ENCODE measurements at regions not wholly inside any gene's neighbourhood (a gene's known extent, or its start where the extent isn't known, plus 50 kb on each side); places are given as distances from the start of the nearest gene placed in this dataset.

DNA sequence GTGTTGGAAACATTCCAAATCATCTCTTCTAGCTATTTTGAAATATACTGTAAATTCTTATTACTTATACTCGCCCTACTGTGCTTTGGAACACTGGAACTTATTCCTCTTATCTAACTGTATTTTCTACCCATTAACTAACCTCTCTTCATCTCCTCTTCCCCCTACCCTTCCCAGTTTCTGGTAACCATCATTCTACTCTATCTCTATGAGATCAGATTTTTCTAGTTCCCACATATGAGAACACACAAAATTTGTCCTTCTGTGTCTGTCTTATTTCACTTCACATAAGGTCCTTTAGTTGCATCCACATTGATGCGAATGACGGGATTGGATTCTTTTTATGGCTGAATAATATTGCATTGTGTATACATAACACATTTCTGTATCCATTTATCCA lies 1003.8 kb upstream of the INTU start:
- no peak overlapping the region for H3K4me3 ChIP-seq (ENCODE audit: low read length)
- no peak overlapping the region for H3K4me2 ChIP-seq (ENCODE audit: low read depth, low read length)
- no peaks in the 10 kb centered on the region for H3K36me3 ChIP-seq (replicated peaks; ENCODE audit: insufficient read depth, low read length)
- no peaks in the 10 kb centered on the region for H3K9me2 ChIP-seq (replicated peaks; ENCODE audit: insufficient read depth, low read length)
- no peak for DNase-seq
- H3F3A ChIP-seq (ENCODE audit: insufficient read depth, low read length), result no peaks in the 10 kb centered on the region
- H3K27ac ChIP-seq (ENCODE audit: low read length), result no peak overlapping the region; the same call in 1 of the 2 replicates
- no peak overlapping the region for H3K9ac ChIP-seq (ENCODE audit: low read length)
- TF ChIP-seq EZH2phosphoT487 (IDR thresholded peaks at IDR 0.05; ENCODE audit: low read length) (no peak), EZH2 (optimal IDR thresholded peaks at IDR 0.05; ENCODE audit: low read depth, low read length) (no peak)
- TF ChIP-seq, protein P1, sequence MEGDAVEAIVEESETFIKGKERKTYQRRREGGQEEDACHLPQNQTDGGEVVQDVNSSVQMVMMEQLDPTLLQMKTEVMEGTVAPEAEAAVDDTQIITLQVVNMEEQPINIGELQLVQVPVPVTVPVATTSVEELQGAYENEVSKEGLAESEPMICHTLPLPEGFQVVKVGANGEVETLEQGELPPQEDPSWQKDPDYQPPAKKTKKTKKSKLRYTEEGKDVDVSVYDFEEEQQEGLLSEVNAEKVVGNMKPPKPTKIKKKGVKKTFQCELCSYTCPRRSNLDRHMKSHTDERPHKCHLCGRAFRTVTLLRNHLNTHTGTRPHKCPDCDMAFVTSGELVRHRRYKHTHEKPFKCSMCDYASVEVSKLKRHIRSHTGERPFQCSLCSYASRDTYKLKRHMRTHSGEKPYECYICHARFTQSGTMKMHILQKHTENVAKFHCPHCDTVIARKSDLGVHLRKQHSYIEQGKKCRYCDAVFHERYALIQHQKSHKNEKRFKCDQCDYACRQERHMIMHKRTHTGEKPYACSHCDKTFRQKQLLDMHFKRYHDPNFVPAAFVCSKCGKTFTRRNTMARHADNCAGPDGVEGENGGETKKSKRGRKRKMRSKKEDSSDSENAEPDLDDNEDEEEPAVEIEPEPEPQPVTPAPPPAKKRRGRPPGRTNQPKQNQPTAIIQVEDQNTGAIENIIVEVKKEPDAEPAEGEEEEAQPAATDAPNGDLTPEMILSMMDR (IDR thresholded peaks at IDR 0.05; ENCODE audit: low read length), result no peak
- H3K9me3 ChIP-seq (replicated peaks; ENCODE audit: insufficient read depth, low read length), result no peaks in the 10 kb centered on the region
- H3K27me3 ChIP-seq (replicated peaks; ENCODE audit: insufficient read depth, low read length), result no peaks in the 10 kb centered on the region
- no peaks in the 10 kb centered on the region for H3K4me1 ChIP-seq (ENCODE audit: low read length)
- H4K20me1 ChIP-seq (ENCODE audit: insufficient read depth, low read length), result no peaks in the 10 kb centered on the region
- no peaks in the 10 kb centered on the region for H3K79me2 ChIP-seq (ENCODE audit: low read length)
- no peak overlapping the region for H2AFZ ChIP-seq (ENCODE audit: low read length)

GRCh38 chr4:126630230-126630629 lies 1002.5 kb upstream of the INTU start:
- DNase-seq, result no peak
- Histone ChIP-seq H3K4me1 (ENCODE audit: low read length) (no peaks in the 10 kb centered on the region), H3K36me3 (replicated peaks; ENCODE audit: insufficient read depth, low read length) (no peaks in the 10 kb centered on the region), H3K27me3 (replicated peaks; ENCODE audit: insufficient read depth, low read length) (no peaks in the 10 kb centered on the region), H3K27ac (ENCODE audit: low read length) (no peak overlapping the region), H3K9me2 (replicated peaks; ENCODE audit: insufficient read depth, low read length) (no peaks in the 10 kb centered on the region), H3K79me2 (ENCODE audit: low read length) (no peaks in the 10 kb centered on the region), H3K9me3 (replicated peaks; ENCODE audit: insufficient read depth, low read length) (no peaks in the 10 kb centered on the region), H3F3A (ENCODE audit: insufficient read depth, low read length) (no peaks in the 10 kb centered on the region), H3K9ac (ENCODE audit: low read length) (no peak overlapping the region), H3K4me2 (ENCODE audit: low read depth, low read length) (no peak overlapping the region), H4K20me1 (ENCODE audit: insufficient read depth, low read length) (no peaks in the 10 kb centered on the region), H2AFZ (ENCODE audit: low read length) (no peak overlapping the region), H3K4me3 (ENCODE audit: low read length) (no peak overlapping the region)
- TF ChIP-seq, protein P1 (IDR thresholded peaks at IDR 0.05; ENCODE audit: low read length), result no peak
- no peak for TF ChIP-seq EZH2 (optimal IDR thresholded peaks at IDR 0.05; ENCODE audit: low read depth, low read length)
- TF ChIP-seq EZH2phosphoT487 (IDR thresholded peaks at IDR 0.05; ENCODE audit: low read length), result no peak

GRCh38 chr4:126633306-126633705 lies 999.5 kb upstream of the INTU start:
- H3K4me2 ChIP-seq (ENCODE audit: low read depth, low read length), result no peak overlapping the region
- H3K27me3 ChIP-seq (replicated peaks; ENCODE audit: insufficient read depth, low read length), result no peaks in the 10 kb centered on the region
- H3K4me3 ChIP-seq (ENCODE audit: low read length), result no peak overlapping the region
- no peaks in the 10 kb centered on the region for H3K36me3 ChIP-seq (replicated peaks; ENCODE audit: insufficient read depth, low read length)
- no peaks in the 10 kb centered on the region for H4K20me1 ChIP-seq (ENCODE audit: insufficient read depth, low read length)
- H3K79me2 ChIP-seq (ENCODE audit: low read length), result no peaks in the 10 kb centered on the region
- H3K4me1 ChIP-seq (ENCODE audit: low read length), result no peaks in the 10 kb centered on the region
- H3K27ac ChIP-seq (ENCODE audit: low read length), result no peak overlapping the region
- DNase-seq, result no peak
- no peaks in the 10 kb centered on the region for H3F3A ChIP-seq (ENCODE audit: insufficient read depth, low read length)
- H3K9me2 ChIP-seq (replicated peaks; ENCODE audit: insufficient read depth, low read length), result no peaks in the 10 kb centered on the region
- TF ChIP-seq, protein P1 (IDR thresholded peaks at IDR 0.05; ENCODE audit: low read length), result no peak
- no peak for TF ChIP-seq EZH2 (optimal IDR thresholded peaks at IDR 0.05; ENCODE audit: low read depth, low read length)
- TF ChIP-seq EZH2phosphoT487 (IDR thresholded peaks at IDR 0.05; ENCODE audit: low read length), result no peak
- no peak overlapping the region for H2AFZ ChIP-seq (ENCODE audit: low read length)
- no peaks in the 10 kb centered on the region for H3K9me3 ChIP-seq (replicated peaks; ENCODE audit: insufficient read depth, low read length)
- H3K9ac ChIP-seq (ENCODE audit: low read length), result no peak overlapping the region
